Esophagus squamous epithelium (tissue), 5 donors: ENCODE measurements at regions not wholly inside any gene's neighbourhood (a gene's known extent, or its start where the extent isn't known, plus 50 kb on each side); places are given as distances from the start of the nearest gene placed in this dataset.
A peak's percentile ranks its signal among the peaks of the same experiment; 100 is the strongest.

ENCODE experiments used
- DNase-seq: peaks from one replicate; lab custom pipeline; 2025; lab: John Stamatoyannopoulos, UW
- H3K27ac ChIP-seq, 4 donors: fragments of 200-600 bp; sonication (generic); one replicate each; pipeline ENCODE4 v1.5.1; 2016 to 2019; ENCODE audit warnings: mild to moderate bottlenecking in 1 of 4
- H3K27me3 ChIP-seq, 4 donors: fragments of 200-600 bp; sonication (generic); 1 replicate in 3 of 4; 2 replicates in 1 of 4; pipeline versions ENCODE4 v1.5.1 to v1.6.0; 2017 to 2021; ENCODE audit warnings: antibody characterized with exemption in 1 of 4
- H3K36me3 ChIP-seq, 3 donors: fragments of 200-600 bp; sonication (generic); one replicate each; pipeline ENCODE4 v1.5.1; 2016 to 2019
- H3K4me1 ChIP-seq, 3 donors: fragments of 200-600 bp; sonication (generic); one replicate each; pipeline ENCODE4 v1.5.1; 2017 to 2019
- H3K4me3 ChIP-seq, 4 donors: fragments of 200-600 bp; sonication (generic); 1 replicate in 3 of 4; 2 replicates in 1 of 4; pipeline ENCODE4 v1.5.1; 2016 to 2019; ENCODE audit warnings: mild to moderate bottlenecking in 2 of 4, moderate library complexity in 1 of 4
- H3K9me3 ChIP-seq, 3 donors: fragments of 200-600 bp; sonication (generic); one replicate each; pipeline ENCODE4 v1.5.1; 2016 to 2019
- CTCF ChIP-seq, 6 experiments: fragments of 450-650 bp in 4 of 6; fragments of 200-600 bp in 2 of 6; sonication (generic) in 2 of 6; IDR thresholded peaks; one replicate each; pipeline ENCODE4 v1.5.1; 2016 to 2019; ENCODE audit warnings: antibody characterized with exemption in 6 of 6, mild to moderate bottlenecking in 4 of 6, moderate library complexity in 4 of 6
- POLR2A ChIP-seq, 4 donors: fragments of 450-650 bp; IDR thresholded peaks; one replicate each; pipeline ENCODE4 v1.6.1; 2017; ENCODE audit warnings: antibody characterized with exemption in 4 of 4, mild to moderate bottlenecking in 4 of 4, moderate library complexity in 3 of 4
- WGBS, 2 donors: methylation state at CpG; one replicate each; pipeline ENCODE4 v1.1.5; 2018; 5-methylcytosine and 5-hydroxymethylcytosine counted together
- intact Hi-C: fragments of 100-400 bp; cut with DNase I; formaldehyde crosslinking; loops from one replicate; pipeline ENCODE4 v1.15.0; 2022
- donor health status: DM: yes; HTN: yes; CAD: no.

- Histone ChIP-seq H3K4me1 (peaks cover 7 to 47% (median 13%) of the 10 kb centered on the region in 3 donors), H3K36me3 (no peaks in the 10 kb centered on the region), H3K27ac (peak overlapping the region; percentile 62 to 84 (median 80)), H3K9me3 (peaks cover 0 to 7% (median 6%) of the 10 kb centered on the region in 3 donors), H3K27me3 (no peaks in the 10 kb centered on the region), H3K4me3 (no peak overlapping the region)
- DNase-seq: no peak
- TF ChIP-seq POLR2A (IDR thresholded peaks at IDR 0.05) (no peak), CTCF (IDR thresholded peaks at IDR 0.05) (no peak)
- 51 to 53% methylated on average over 3 of the region's 3 CpGs for WGBS, 2 donors
- intact Hi-C loops: no loop called here
These were observed 142.2 kb downstream of the OSTF1 start for GRCh38 chr9:75230469-75230868.

- TF ChIP-seq POLR2A (IDR thresholded peaks at IDR 0.05) (no peak), CTCF (IDR thresholded peaks at IDR 0.05) (no peak)
- Histone ChIP-seq H3K4me1 (peaks cover 7 to 52% (median 13%) of the 10 kb centered on the region in 3 donors), H3K27ac (peak overlapping the region in 2 of 4 donors; percentile 83 to 84), H3K4me3 (no peak overlapping the region), H3K36me3 (no peaks in the 10 kb centered on the region), H3K27me3 (no peaks in the 10 kb centered on the region), H3K9me3 (peaks cover 0 to 6% (median 5%) of the 10 kb centered on the region in 3 donors)
- WGBS, 2 donors: 72 to 90% methylated on average over 2 of the region's 2 CpGs
- no peak for DNase-seq
- intact Hi-C loops: no loop called here
These were observed 142.9 kb downstream of the OSTF1 start for GRCh38 chr9:75231167-75231566.

- Histone ChIP-seq H3K4me1 (peaks cover 7 to 52% (median 13%) of the 10 kb centered on the region in 3 donors), H3K36me3 (no peaks in the 10 kb centered on the region), H3K4me3 (no peak overlapping the region), H3K27me3 (no peaks in the 10 kb centered on the region), H3K9me3 (no peaks in the 10 kb centered on the region), H3K27ac (peak overlapping the region in 3 of 4 donors; percentile 10 to 70 (median 34))
- no peak for DNase-seq
- intact Hi-C loops: no loop called here
- TF ChIP-seq POLR2A (IDR thresholded peaks at IDR 0.05) (no peak), CTCF (IDR thresholded peaks at IDR 0.05) (no peak)
- WGBS, 2 donors: 80 to 87% methylated on average over 5 of the region's 5 CpGs
These were observed 144.7 kb downstream of the OSTF1 start for GRCh38 chr9:75233011-75233410.

GRCh38 chr9:75235632-75236031 is 147.3 kb downstream of the OSTF1 start:
- TF ChIP-seq CTCF (IDR thresholded peaks at IDR 0.05) (no peak), POLR2A (IDR thresholded peaks at IDR 0.05) (no peak)
- H3K36me3 ChIP-seq: no peaks in the 10 kb centered on the region
- H3K4me1 ChIP-seq: peaks cover 0 to 41% (median 3%) of the 10 kb centered on the region in 3 donors
- no peak for DNase-seq
- no peaks in the 10 kb centered on the region for H3K27me3 ChIP-seq
- intact Hi-C loops: no loop called here
- H3K9me3 ChIP-seq: no peaks in the 10 kb centered on the region
- H3K4me3 ChIP-seq: no peak overlapping the region
- H3K27ac ChIP-seq: no peak overlapping the region
- 77 to 80% methylated on average over 2 of the region's 2 CpGs for WGBS, 2 donors

- no peaks in the 10 kb centered on the region for H3K27me3 ChIP-seq
- peaks cover 0 to 17% (median 0%) of the 10 kb centered on the region in 3 donors for H3K4me1 ChIP-seq
- WGBS, 2 donors: 24 to 40% methylated on average over 8 to 10 of the region's 11 CpGs
- H3K9me3 ChIP-seq: no peaks in the 10 kb centered on the region
- intact Hi-C loops: no loop called here
- no peak for DNase-seq
- TF ChIP-seq CTCF (IDR thresholded peaks at IDR 0.05) (peak in 5 of 6 experiments; percentile 60 to 89 (median 80)), POLR2A (IDR thresholded peaks at IDR 0.05) (no peak)
- no peak overlapping the region for H3K4me3 ChIP-seq
- peak overlapping the region in 2 of 4 donors; percentile 1 to 46 for H3K27ac ChIP-seq
- no peaks in the 10 kb centered on the region for H3K36me3 ChIP-seq
These were observed 150.1 kb downstream of the OSTF1 start for GRCh38 chr9:75238311-75238976.
